Uterus (tissue), 3 donors: ENCODE measurements at regions not wholly inside any gene's neighbourhood (a gene's known extent, or its start where the extent isn't known, plus 50 kb on each side); places are given as distances from the start of the nearest gene placed in this dataset.

Source experiments
- DNase-seq, 2 donors: peaks; one replicate each; pipeline ENCODE4 v3.0.0-alpha.2; 2019 to 2020
- H3K27ac ChIP-seq, 2 donors: fragments of 200-600 bp; sonication (generic); 1 replicate in 1 of 2; 2 replicates in 1 of 2; pipeline ENCODE4 v1.5.1; 2016 to 2018
- H3K27me3 ChIP-seq, 2 donors: fragments of 200-600 bp; sonication (generic); one replicate each; pipeline ENCODE4 v1.5.1; 2018 to 2019; ENCODE audit warnings: control low read depth in 1 of 2
- H3K36me3 ChIP-seq, 2 donors: fragments of 200-600 bp; sonication (generic); one replicate each; pipeline ENCODE4 v1.5.1; 2019; ENCODE audit warnings: control low read depth in 1 of 2
- H3K4me1 ChIP-seq, 2 donors: fragments of 200-600 bp; sonication (generic); one replicate each; pipeline ENCODE4 v1.5.1; 2018 to 2019; ENCODE audit warnings: control low read depth in 1 of 2
- H3K4me3 ChIP-seq, 2 donors: fragments of 200-600 bp; sonication (generic); 1 replicate in 1 of 2; 2 replicates in 1 of 2; pipeline ENCODE4 v1.5.1; 2018 to 2019; ENCODE audit warnings: mild to moderate bottlenecking in 1 of 2
- H3K9me3 ChIP-seq, 2 donors: fragments of 200-600 bp; sonication (generic); one replicate each; pipeline ENCODE4 v1.5.1; 2019; ENCODE audit warnings: control low read depth in 1 of 2
- POLR2A ChIP-seq, 2 donors: fragments of 450-650 bp; IDR thresholded peaks; one replicate each; pipeline ENCODE4 v1.6.1; 2016; ENCODE audit warnings: antibody characterized with exemption in 2 of 2, mild to moderate bottlenecking in 1 of 2, moderate library complexity in 1 of 2
- intact Hi-C: fragments of 100-400 bp; cut with DNase I; formaldehyde crosslinking; loops from one replicate; pipeline ENCODE4 v1.15.1; 2023; ENCODE audit warnings: low total_unique reads
- TF ChIP-seq, protein P1 (sequence below), 4 experiments: fragments of 200-600 bp in 2 of 4; fragments of 450-650 bp in 2 of 4; sonication (generic) in 2 of 4; IDR thresholded peaks; one replicate each; pipeline ENCODE4 v1.5.1; 2016 to 2019; ENCODE audit warnings: antibody characterized with exemption in 4 of 4, mild to moderate bottlenecking in 2 of 4, moderate library complexity in 1 of 4
- donor health status: DM: yes; HTN: yes; CAD: no.

DNA sequence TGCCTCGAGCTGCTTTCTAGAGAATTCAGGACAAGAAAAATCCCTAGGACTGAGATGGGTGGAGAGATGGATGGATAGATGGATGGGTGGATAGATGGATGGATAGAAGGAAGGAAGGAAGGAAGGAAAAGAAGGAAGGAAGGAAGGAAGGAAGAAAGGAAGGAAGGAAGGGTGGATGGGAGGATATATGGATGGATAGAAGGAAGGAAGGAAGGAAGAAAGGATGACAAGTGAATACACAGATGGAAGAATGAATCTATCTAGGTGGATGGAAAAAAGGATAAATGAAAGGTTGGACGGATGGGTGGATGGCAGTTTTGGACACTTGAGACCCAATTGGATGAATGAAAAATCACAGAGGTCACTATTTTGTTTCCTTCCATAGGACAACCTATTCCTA is 120.4 kb upstream of the KAZN start:
- H3K4me1 ChIP-seq = no peaks in the 10 kb centered on the region
- no peaks in the 10 kb centered on the region for H3K27me3 ChIP-seq
- H3K27ac ChIP-seq = no peak overlapping the region
- no peaks in the 10 kb centered on the region for H3K9me3 ChIP-seq
- TF ChIP-seq, protein P1, sequence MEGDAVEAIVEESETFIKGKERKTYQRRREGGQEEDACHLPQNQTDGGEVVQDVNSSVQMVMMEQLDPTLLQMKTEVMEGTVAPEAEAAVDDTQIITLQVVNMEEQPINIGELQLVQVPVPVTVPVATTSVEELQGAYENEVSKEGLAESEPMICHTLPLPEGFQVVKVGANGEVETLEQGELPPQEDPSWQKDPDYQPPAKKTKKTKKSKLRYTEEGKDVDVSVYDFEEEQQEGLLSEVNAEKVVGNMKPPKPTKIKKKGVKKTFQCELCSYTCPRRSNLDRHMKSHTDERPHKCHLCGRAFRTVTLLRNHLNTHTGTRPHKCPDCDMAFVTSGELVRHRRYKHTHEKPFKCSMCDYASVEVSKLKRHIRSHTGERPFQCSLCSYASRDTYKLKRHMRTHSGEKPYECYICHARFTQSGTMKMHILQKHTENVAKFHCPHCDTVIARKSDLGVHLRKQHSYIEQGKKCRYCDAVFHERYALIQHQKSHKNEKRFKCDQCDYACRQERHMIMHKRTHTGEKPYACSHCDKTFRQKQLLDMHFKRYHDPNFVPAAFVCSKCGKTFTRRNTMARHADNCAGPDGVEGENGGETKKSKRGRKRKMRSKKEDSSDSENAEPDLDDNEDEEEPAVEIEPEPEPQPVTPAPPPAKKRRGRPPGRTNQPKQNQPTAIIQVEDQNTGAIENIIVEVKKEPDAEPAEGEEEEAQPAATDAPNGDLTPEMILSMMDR (IDR thresholded peaks at IDR 0.05) = no peak
- TF ChIP-seq POLR2A (IDR thresholded peaks at IDR 0.05) = no peak
- no peak for DNase-seq
- H3K4me3 ChIP-seq = no peak overlapping the region
- H3K36me3 ChIP-seq = no peaks in the 10 kb centered on the region
- intact Hi-C loops = no loop called here

DNA sequence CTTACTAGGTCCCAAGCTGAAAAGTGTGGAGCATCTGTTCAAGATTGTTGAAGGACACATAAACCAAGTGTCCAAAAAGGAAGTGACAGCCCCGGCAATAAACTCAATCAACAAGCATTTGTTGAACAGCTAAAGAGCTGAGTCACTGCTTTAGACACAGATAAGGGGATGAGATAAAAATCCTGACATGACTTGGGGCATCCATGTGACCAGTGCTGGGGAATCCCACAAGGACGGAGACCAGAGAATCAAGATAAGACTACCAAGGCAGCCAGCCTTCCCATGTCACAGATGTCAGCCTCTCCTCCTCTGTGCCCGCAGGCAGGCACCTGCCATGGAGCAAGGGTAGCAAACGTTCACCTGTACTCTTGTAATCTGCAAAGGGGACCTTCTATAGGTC is 118.6 kb upstream of the KAZN start:
- no peaks in the 10 kb centered on the region for H3K36me3 ChIP-seq
- TF ChIP-seq, protein P1 (IDR thresholded peaks at IDR 0.05) = no peak
- no peak for TF ChIP-seq POLR2A (IDR thresholded peaks at IDR 0.05)
- H3K4me3 ChIP-seq = no peak overlapping the region
- H3K27ac ChIP-seq = no peak overlapping the region
- H3K9me3 ChIP-seq = no peaks in the 10 kb centered on the region
- no peak for DNase-seq
- H3K27me3 ChIP-seq = no peaks in the 10 kb centered on the region
- H3K4me1 ChIP-seq = no peaks in the 10 kb centered on the region
- intact Hi-C loops = no loop called here

DNA sequence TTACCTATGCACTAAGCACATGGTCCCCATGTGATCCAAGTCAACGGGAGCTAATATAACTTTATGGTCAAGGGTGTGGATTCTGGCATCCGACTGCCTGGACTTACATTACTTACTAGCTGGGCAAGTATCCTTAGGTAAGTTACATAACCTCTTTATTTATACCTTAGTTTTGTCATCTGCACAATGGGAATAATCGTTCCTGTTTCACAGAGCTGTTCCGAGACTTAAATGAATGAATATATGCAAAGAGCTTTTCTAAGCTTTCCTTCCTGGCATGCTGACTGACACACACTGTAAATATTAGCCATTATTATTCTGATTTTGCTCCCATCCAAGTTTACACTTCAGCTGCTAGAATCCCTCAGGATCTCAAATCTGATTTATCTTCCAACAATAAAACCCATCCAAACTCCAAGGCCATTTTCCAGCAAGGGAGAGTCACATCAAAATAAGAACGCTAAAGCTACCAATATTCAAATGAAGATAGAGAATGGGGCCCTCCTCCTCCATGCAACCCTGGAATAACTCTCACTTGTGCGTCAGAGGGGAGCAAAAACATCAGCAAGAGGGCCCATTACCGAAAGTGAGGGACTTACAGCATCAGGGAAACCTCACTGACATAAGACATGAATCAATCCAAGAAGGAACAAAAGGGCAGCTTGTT is 115.6 kb upstream of the KAZN start:
- Histone ChIP-seq H3K36me3 (no peaks in the 10 kb centered on the region), H3K4me3 (no peak overlapping the region), H3K27me3 (no peaks in the 10 kb centered on the region), H3K9me3 (no peaks in the 10 kb centered on the region), H3K4me1 (no peaks in the 10 kb centered on the region), H3K27ac (no peak overlapping the region)
- TF ChIP-seq, protein P1 (IDR thresholded peaks at IDR 0.05) = no peak
- TF ChIP-seq POLR2A (IDR thresholded peaks at IDR 0.05) = no peak
- intact Hi-C loops = no loop called here
- DNase-seq = no peak

DNA sequence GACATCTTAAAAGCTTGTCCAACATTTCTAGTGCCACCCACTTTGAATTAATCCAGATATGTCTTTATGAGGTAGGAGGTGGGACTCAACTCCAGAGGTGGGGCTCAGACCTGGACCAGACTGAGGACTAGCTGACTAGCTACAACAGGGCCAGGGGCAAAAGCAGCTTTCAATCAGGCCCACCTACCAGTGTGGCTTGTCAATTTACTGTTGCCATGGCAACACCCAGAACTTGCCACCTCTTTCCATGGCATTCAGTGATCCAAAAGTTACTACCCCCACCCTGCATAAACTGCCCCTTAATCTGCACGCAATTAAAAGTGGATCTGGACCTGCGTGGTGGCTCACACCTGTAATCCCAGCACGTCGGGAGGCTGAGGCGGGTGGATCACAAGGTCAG is 113.2 kb upstream of the KAZN start:
- intact Hi-C loops = no loop called here
- Histone ChIP-seq H3K36me3 (no peaks in the 10 kb centered on the region), H3K27ac (no peak overlapping the region)

More for the DNA sequence above, 113.2 kb upstream of the KAZN start:
- no peaks in the 10 kb centered on the region for H3K27me3 ChIP-seq
- no peak overlapping the region for H3K4me3 ChIP-seq
- no peak for DNase-seq
- no peaks in the 10 kb centered on the region for H3K9me3 ChIP-seq
- TF ChIP-seq POLR2A (IDR thresholded peaks at IDR 0.05) = no peak
- TF ChIP-seq, protein P1 (IDR thresholded peaks at IDR 0.05) = no peak
- no peaks in the 10 kb centered on the region for H3K4me1 ChIP-seq
